Endothelial cell (in vitro differentiated cells): ENCODE measurements at regions not wholly inside any gene's neighbourhood (a gene's known extent, or its start where the extent isn't known, plus 50 kb on each side); places are given as distances from the start of the nearest gene placed in this dataset.

Source experiments
- DNase-seq: peaks from one replicate; pipeline ENCODE4 v3.0.0; 2021; ENCODE audit warnings: low spot score
- H3K27ac Mint-ChIP-seq: one replicate; pipeline ENCODE4 v1.8.0; 2021; ENCODE audit warnings: mixed read lengths, inconsistent platforms; ENCODE audit not compliant: unreplicated experiment
- H3K27me3 Mint-ChIP-seq: one replicate; pipeline ENCODE4 v1.8.0; 2021; ENCODE audit warnings: mild to moderate bottlenecking, moderate library complexity, mixed read lengths, inconsistent platforms; ENCODE audit not compliant: unreplicated experiment
- H3K36me3 Mint-ChIP-seq: one replicate; pipeline ENCODE4 v1.8.0; 2021; ENCODE audit warnings: mild to moderate bottlenecking, low read depth, mixed read lengths, inconsistent platforms; ENCODE audit not compliant: unreplicated experiment
- H3K4me1 Mint-ChIP-seq: one replicate; pipeline ENCODE4 v1.8.0; 2021; ENCODE audit warnings: mild to moderate bottlenecking, mixed read lengths, inconsistent platforms; ENCODE audit not compliant: unreplicated experiment
- H3K4me3 Mint-ChIP-seq: one replicate; pipeline ENCODE4 v1.8.0; 2021; ENCODE audit warnings: mild to moderate bottlenecking, mixed read lengths, inconsistent platforms; ENCODE audit not compliant: unreplicated experiment
- H3K9me3 Mint-ChIP-seq: one replicate; pipeline ENCODE4 v1.8.0; 2021; ENCODE audit warnings: mixed read lengths, inconsistent platforms; ENCODE audit not compliant: unreplicated experiment
- TF ChIP-seq, protein P1 (sequence below): fragments of 200-600 bp; sonication (generic); IDR thresholded peaks from one replicate; pipeline ENCODE4 v1.5.0; 2021; ENCODE audit warnings: antibody characterized with exemption; ENCODE audit not compliant: unreplicated experiment

DNA sequence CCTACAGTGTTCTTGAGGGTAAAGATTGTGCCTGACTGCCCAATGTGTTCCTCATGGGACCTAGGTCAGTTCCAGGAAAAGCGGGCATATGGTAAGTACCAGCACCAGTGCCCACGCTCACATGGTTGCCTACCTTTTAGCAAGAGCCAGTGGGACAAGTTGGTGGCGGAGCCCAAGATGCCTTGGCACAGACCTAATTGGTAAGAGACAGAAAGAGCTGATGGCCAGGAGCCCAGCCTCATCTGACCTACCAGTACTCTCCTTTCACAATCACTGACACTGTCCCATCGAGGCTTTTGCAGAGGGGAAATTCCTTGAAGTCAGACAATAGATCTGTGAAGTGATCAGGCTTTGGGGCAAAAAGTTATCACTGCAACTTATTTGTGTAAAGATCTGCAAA, 98.4 kb upstream of the BCL6 start:
- H3K4me1 Mint-ChIP-seq: no peaks in the 10 kb centered on the region
- H3K27me3 Mint-ChIP-seq: no peaks in the 10 kb centered on the region
- no peak overlapping the region for H3K27ac Mint-ChIP-seq
- DNase-seq: no peak
- no peak overlapping the region for H3K4me3 Mint-ChIP-seq
- TF ChIP-seq, protein P1, sequence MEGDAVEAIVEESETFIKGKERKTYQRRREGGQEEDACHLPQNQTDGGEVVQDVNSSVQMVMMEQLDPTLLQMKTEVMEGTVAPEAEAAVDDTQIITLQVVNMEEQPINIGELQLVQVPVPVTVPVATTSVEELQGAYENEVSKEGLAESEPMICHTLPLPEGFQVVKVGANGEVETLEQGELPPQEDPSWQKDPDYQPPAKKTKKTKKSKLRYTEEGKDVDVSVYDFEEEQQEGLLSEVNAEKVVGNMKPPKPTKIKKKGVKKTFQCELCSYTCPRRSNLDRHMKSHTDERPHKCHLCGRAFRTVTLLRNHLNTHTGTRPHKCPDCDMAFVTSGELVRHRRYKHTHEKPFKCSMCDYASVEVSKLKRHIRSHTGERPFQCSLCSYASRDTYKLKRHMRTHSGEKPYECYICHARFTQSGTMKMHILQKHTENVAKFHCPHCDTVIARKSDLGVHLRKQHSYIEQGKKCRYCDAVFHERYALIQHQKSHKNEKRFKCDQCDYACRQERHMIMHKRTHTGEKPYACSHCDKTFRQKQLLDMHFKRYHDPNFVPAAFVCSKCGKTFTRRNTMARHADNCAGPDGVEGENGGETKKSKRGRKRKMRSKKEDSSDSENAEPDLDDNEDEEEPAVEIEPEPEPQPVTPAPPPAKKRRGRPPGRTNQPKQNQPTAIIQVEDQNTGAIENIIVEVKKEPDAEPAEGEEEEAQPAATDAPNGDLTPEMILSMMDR: no peak
- H3K36me3 Mint-ChIP-seq: no peaks in the 10 kb centered on the region
- no peaks in the 10 kb centered on the region for H3K9me3 Mint-ChIP-seq

DNA sequence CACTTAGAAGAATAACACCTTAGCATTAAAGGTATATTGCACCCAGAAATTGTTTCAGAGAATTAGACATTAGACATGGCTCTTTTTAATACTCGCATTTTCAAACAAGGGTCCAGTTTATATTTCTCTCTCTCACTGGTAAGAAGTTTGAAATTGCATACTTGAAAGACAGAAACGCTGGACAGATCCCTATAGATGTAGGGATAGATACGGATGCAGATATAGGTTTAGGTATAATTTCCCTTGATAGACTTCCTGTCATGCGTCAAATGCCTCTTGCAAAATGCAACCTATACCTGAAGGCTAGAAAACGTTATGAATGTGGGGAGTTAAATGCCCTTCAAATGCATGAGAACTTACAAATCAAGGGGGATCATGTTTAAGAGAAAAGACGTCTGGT, 99.4 kb upstream of the BCL6 start:
- H3K9me3 Mint-ChIP-seq: no peaks in the 10 kb centered on the region
- H3K27ac Mint-ChIP-seq: no peak overlapping the region
- no peaks in the 10 kb centered on the region for H3K36me3 Mint-ChIP-seq
- H3K4me3 Mint-ChIP-seq: no peak overlapping the region
- H3K27me3 Mint-ChIP-seq: no peaks in the 10 kb centered on the region
- no peak for DNase-seq
- TF ChIP-seq, protein P1: no peak
- H3K4me1 Mint-ChIP-seq: no peaks in the 10 kb centered on the region

DNA sequence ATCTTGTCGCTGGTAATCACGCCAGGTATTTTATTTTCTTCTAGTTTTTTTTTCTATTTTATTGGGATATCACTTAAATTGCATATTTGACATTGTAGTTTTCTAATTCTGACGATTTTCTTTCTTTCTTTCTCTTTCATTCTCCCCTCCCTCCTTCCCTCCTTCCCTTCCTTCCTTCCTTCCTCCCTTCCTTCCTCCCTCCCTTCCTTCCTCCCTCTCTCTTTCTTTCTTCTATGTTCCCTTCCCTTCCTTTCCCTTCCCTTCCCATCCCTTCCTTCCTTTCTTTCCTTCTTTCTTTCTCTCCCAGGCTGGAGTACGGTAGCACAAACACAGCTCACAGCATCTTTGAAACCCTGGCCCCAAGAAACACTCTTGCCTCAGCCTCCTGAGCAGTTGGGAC, 100.6 kb upstream of the BCL6 start:
- Mint-ChIP-seq H3K27ac (no peak overlapping the region), H3K36me3 (no peaks in the 10 kb centered on the region), H3K9me3 (no peaks in the 10 kb centered on the region), H3K4me3 (no peak overlapping the region), H3K4me1 (no peaks in the 10 kb centered on the region), H3K27me3 (no peaks in the 10 kb centered on the region)
- no peak for DNase-seq
- TF ChIP-seq, protein P1: no peak

DNA sequence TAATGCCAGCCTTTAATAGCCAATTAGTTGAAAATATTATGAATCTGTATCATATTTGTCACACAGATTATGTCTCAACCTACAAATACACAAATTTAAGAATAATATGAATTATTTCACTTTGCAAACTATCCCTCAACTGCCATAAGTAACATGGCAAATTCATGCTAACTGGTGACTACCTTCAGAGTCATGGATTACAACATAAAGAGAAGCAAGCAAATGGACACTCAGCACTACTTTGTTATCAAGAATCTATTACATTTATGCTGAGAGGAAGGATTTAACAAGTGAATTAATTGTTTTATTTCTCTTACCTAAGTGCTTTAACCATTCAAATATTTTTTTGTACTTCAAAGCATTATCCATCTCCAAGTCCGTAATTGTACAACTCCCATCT, 103.1 kb upstream of the BCL6 start:
- Mint-ChIP-seq H3K27me3 (no peaks in the 10 kb centered on the region), H3K36me3 (no peaks in the 10 kb centered on the region), H3K27ac (no peak overlapping the region), H3K4me1 (no peaks in the 10 kb centered on the region), H3K4me3 (no peak overlapping the region), H3K9me3 (no peaks in the 10 kb centered on the region)
- TF ChIP-seq, protein P1: no peak
- no peak for DNase-seq

DNA sequence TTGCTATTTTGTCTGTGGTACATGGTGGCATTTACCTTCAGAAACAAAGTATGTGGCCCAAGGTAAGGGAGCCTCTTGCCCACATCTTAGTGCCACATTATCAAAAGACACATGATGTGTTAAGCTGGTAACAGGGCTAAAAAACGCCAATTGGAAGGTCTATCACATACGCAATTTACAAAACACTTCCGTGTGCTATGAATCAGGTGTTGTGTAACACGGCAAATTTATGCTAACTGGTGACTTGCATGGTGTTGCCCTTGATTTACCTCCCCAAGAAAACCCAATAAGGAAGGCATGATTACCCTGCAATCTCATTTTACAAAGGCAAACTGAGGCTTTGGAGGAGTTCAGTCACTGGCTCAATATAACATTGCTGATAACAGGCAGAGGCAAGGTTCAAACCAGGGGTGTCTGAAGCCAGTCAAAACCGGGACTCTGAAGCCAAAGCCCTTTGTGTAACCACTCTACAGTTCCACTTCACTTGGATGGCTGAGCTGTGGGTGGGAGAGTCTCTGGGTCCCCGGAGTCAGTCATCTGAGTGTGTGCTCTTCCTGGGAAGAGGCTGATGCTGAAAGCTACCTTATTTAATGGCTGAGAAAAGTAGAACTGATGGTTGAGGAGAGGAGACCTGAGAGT, 103.9 kb upstream of the BCL6 start:
- no peaks in the 10 kb centered on the region for H3K9me3 Mint-ChIP-seq
- H3K27me3 Mint-ChIP-seq: no peaks in the 10 kb centered on the region
- DNase-seq: no peak
- no peak overlapping the region for H3K27ac Mint-ChIP-seq
- TF ChIP-seq, protein P1: no peak
- H3K4me3 Mint-ChIP-seq: no peak overlapping the region
- H3K4me1 Mint-ChIP-seq: no peaks in the 10 kb centered on the region
- H3K36me3 Mint-ChIP-seq: no peaks in the 10 kb centered on the region
